Astrocyte (in vitro differentiated cells and primary cell): ENCODE measurements at regions not wholly inside any gene's neighbourhood (a gene's known extent, or its start where the extent isn't known, plus 50 kb on each side); places are given as distances from the start of the nearest gene placed in this dataset.

ENCODE experiments used
- DNase-seq: peaks from one replicate; pipeline ENCODE4 v3.0.0-alpha.2; 2010; ENCODE audit warnings: low read depth
- FAIRE-seq: peaks from 2 replicates; lab custom pipeline; 2011; peaks lifted over from hg19 to GRCh38; lab: Jason Lieb, UNC
- H2AFZ ChIP-seq: 2 replicates; pipeline ENCODE4 v1.6.0; 2012; ENCODE audit warnings: low read depth, low read length, inconsistent platforms
- H3K27ac ChIP-seq: 2 replicates; pipeline ENCODE4 v1.5.1; 2011; ENCODE audit warnings: low read depth, low read length, inconsistent platforms
- H3K27me3 ChIP-seq: 2 replicates; pipeline ENCODE4 v1.6.0; 2011; ENCODE audit warnings: low read length, inconsistent platforms; ENCODE audit not compliant: insufficient read depth
- H3K36me3 ChIP-seq: 2 replicates; pipeline ENCODE4 v1.5.1; 2011; ENCODE audit warnings: low read length, inconsistent platforms; ENCODE audit not compliant: insufficient read depth
- H3K4me1 ChIP-seq: 2 replicates; pipeline ENCODE4 v1.5.1; 2011; ENCODE audit warnings: low read length, inconsistent platforms; ENCODE audit not compliant: insufficient read depth
- H3K4me2 ChIP-seq: 2 replicates; pipeline ENCODE4 v1.6.0; 2012; ENCODE audit warnings: low read length, inconsistent platforms
- H3K4me3 ChIP-seq: 2 replicates; pipeline ENCODE4 v1.5.1; 2011; ENCODE audit warnings: low read depth, mild to moderate bottlenecking, low read length, inconsistent platforms; ENCODE audit not compliant: insufficient read depth
- H3K79me2 ChIP-seq: 2 replicates; pipeline ENCODE4 v1.6.0; 2012; ENCODE audit warnings: mild to moderate bottlenecking, low read length, inconsistent platforms; ENCODE audit not compliant: insufficient read depth
- H3K9ac ChIP-seq: 2 replicates; pipeline ENCODE4 v1.6.0; 2012; ENCODE audit warnings: mild to moderate bottlenecking, low read length, inconsistent platforms
- H3K9me3 ChIP-seq: 2 replicates; pipeline ENCODE4 v1.5.1; 2012; ENCODE audit warnings: low read depth, mild to moderate bottlenecking, low read length, inconsistent platforms; ENCODE audit not compliant: insufficient read depth
- H4K20me1 ChIP-seq: 2 replicates; pipeline ENCODE4 v1.6.0; 2012; ENCODE audit warnings: low read length, inconsistent platforms; ENCODE audit not compliant: insufficient read depth
- H3K27ac Mint-ChIP-seq: one replicate; pipeline ENCODE4 v1.8.0; 2021; ENCODE audit warnings: mild to moderate bottlenecking, mixed read lengths; ENCODE audit not compliant: unreplicated experiment
- H3K27me3 Mint-ChIP-seq: one replicate; pipeline ENCODE4 v1.8.0; 2021; ENCODE audit warnings: low read depth, mixed read lengths; ENCODE audit not compliant: unreplicated experiment
- H3K36me3 Mint-ChIP-seq: one replicate; pipeline ENCODE4 v1.8.0; 2021; ENCODE audit warnings: low read depth, mixed read lengths; ENCODE audit not compliant: unreplicated experiment
- H3K4me1 Mint-ChIP-seq: one replicate; pipeline ENCODE4 v1.8.0; 2021; ENCODE audit warnings: low read depth, mixed read lengths; ENCODE audit not compliant: unreplicated experiment
- H3K4me3 Mint-ChIP-seq: one replicate; pipeline ENCODE4 v1.8.0; 2021; ENCODE audit warnings: mild to moderate bottlenecking, moderate library complexity, mixed read lengths; ENCODE audit not compliant: unreplicated experiment
- H3K9me3 Mint-ChIP-seq: one replicate; pipeline ENCODE4 v1.8.0; 2021; ENCODE audit warnings: mild to moderate bottlenecking, mixed read lengths; ENCODE audit not compliant: unreplicated experiment
- CTCF ChIP-seq: IDR thresholded peaks from 2 replicates; pipeline ENCODE4 v1.5.1; 2011; ENCODE audit warnings: low read depth, mild to moderate bottlenecking, inconsistent platforms, low read length, moderate library complexity; ENCODE audit not compliant: insufficient read depth
- EZH2 ChIP-seq: IDR thresholded peaks from 2 replicates; pipeline ENCODE4 v1.6.1; 2012; ENCODE audit warnings: mild to moderate bottlenecking, low read length, inconsistent platforms; ENCODE audit not compliant: insufficient read depth

GRCh38 chr3:25306066-25306465, 122.0 kb upstream of the RARB start:
- Mint-ChIP-seq H3K27me3 (no peaks in the 10 kb centered on the region), H3K4me1 (no peaks in the 10 kb centered on the region), H3K9me3 (no peaks in the 10 kb centered on the region), H3K4me3 (no peak overlapping the region), H3K36me3 (no peaks in the 10 kb centered on the region), H3K27ac (no peak overlapping the region)
- H3K4me3 ChIP-seq = no peak overlapping the region
- H3K27me3 ChIP-seq = no peaks in the 10 kb centered on the region
- H3K4me2 ChIP-seq = no peak overlapping the region
- no peaks in the 10 kb centered on the region for H3K36me3 ChIP-seq
- no peaks in the 10 kb centered on the region for H3K4me1 ChIP-seq
- FAIRE-seq (no peak), DNase-seq (no peak)
- H2AFZ ChIP-seq = no peak overlapping the region
- TF ChIP-seq CTCF = no peak
- TF ChIP-seq EZH2 = no peak
- H3K27ac ChIP-seq = no peak overlapping the region
- no peaks in the 10 kb centered on the region for H4K20me1 ChIP-seq
- H3K9me3 ChIP-seq = no peaks in the 10 kb centered on the region
- no peaks in the 10 kb centered on the region for H3K79me2 ChIP-seq
- H3K9ac ChIP-seq = no peak overlapping the region

- Histone ChIP-seq H3K79me2 (no peaks in the 10 kb centered on the region), H3K36me3 (no peaks in the 10 kb centered on the region), H3K4me2 (no peak overlapping the region), H3K9me3 (no peaks in the 10 kb centered on the region), H2AFZ (no peak overlapping the region), H3K27me3 (no peaks in the 10 kb centered on the region), H3K4me1 (no peaks in the 10 kb centered on the region), H3K27ac (no peak overlapping the region), H3K4me3 (no peak overlapping the region), H3K9ac (no peak overlapping the region), H4K20me1 (no peaks in the 10 kb centered on the region)
- H3K27ac Mint-ChIP-seq = no peak overlapping the region
- DNase-seq (no peak), FAIRE-seq (no peak)
- no peaks in the 10 kb centered on the region for H3K36me3 Mint-ChIP-seq
- H3K27me3 Mint-ChIP-seq = no peaks in the 10 kb centered on the region
- no peaks in the 10 kb centered on the region for H3K4me1 Mint-ChIP-seq
- H3K9me3 Mint-ChIP-seq = no peaks in the 10 kb centered on the region
- no peak overlapping the region for H3K4me3 Mint-ChIP-seq
- TF ChIP-seq CTCF (no peak), EZH2 (no peak)
Measured at GRCh38 chr3:25306705-25307104, 121.4 kb upstream of the RARB start.

GRCh38 chr3:25313286-25313685, 114.8 kb upstream of the RARB start:
- FAIRE-seq (no peak), DNase-seq (no peak)
- Histone ChIP-seq H3K27me3 (no peaks in the 10 kb centered on the region), H3K27ac (no peak overlapping the region), H3K4me3 (no peak overlapping the region), H3K79me2 (no peaks in the 10 kb centered on the region), H3K9ac (no peak overlapping the region), H3K9me3 (no peaks in the 10 kb centered on the region), H3K4me1 (no peaks in the 10 kb centered on the region), H4K20me1 (no peaks in the 10 kb centered on the region), H2AFZ (no peak overlapping the region), H3K4me2 (no peak overlapping the region), H3K36me3 (no peaks in the 10 kb centered on the region)
- H3K4me3 Mint-ChIP-seq = no peak overlapping the region
- no peaks in the 10 kb centered on the region for H3K9me3 Mint-ChIP-seq
- H3K36me3 Mint-ChIP-seq = no peaks in the 10 kb centered on the region
- H3K4me1 Mint-ChIP-seq = no peaks in the 10 kb centered on the region
- no peaks in the 10 kb centered on the region for H3K27me3 Mint-ChIP-seq
- TF ChIP-seq EZH2 = no peak
- no peak for TF ChIP-seq CTCF
- no peak overlapping the region for H3K27ac Mint-ChIP-seq
